Coronary artery (tissue), 2 donors: ENCODE measurements at regions not wholly inside any gene's neighbourhood (a gene's known extent, or its start where the extent isn't known, plus 50 kb on each side); places are given as distances from the start of the nearest gene placed in this dataset.
"Not testable (repeated sequence)": the region's sequence is repeated elsewhere in the genome, so short reads cannot be mapped to it uniquely, and the experiment has no call there.

Source experiments
- DNase-seq: peaks from one replicate; pipeline ENCODE4 v3.0.0-alpha.2; 2017; ENCODE audit warnings: low spot score
- H3K27ac ChIP-seq, 2 donors: fragments of 200-600 bp; sonication (generic); one replicate each; pipeline ENCODE4 v1.5.1; 2016 to 2019
- H3K4me3 ChIP-seq: fragments of 200-600 bp; sonication (generic); 2 replicates; pipeline ENCODE4 v1.5.1; 2016; ENCODE audit warnings: mild to moderate bottlenecking, moderate library complexity
- TF ChIP-seq, protein P1 (sequence below): fragments of 200-600 bp; sonication (generic); IDR thresholded peaks from one replicate; pipeline ENCODE4 v1.5.1; 2019; ENCODE audit warnings: antibody characterized with exemption

- not testable (repeated sequence) for H3K4me3 ChIP-seq, H3K27ac ChIP-seq
- peak; percentile 11 for DNase-seq
These were observed 61.9 kb downstream of the NPIPB5 start for GRCh38 chr16:22572331-22573224.

DNA sequence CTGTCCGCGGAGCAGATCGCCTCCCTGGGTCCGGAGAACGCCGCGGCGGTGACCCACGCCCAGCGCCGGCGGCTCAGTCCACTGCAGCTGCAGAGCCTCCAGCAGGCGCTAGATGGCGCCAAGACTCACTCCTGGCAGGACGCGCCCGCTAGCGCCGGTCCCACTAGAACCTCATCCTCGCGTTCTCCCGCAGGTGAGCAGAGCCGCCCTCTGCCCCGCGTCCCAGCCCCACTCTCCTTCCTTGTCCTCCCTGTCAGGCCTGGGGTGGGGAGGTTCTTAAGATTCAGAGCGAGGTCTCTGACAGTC lies 62.5 kb downstream of the NPIPB5 start:
- not testable (repeated sequence) for H3K27ac ChIP-seq, H3K4me3 ChIP-seq, DNase-seq

GRCh38 chr16:22576506-22576905 lies 65.8 kb downstream of the NPIPB5 start:
- peak; percentile 62 for DNase-seq
- not testable (repeated sequence) for H3K4me3 ChIP-seq, H3K27ac ChIP-seq

- H3K4me3 ChIP-seq, H3K27ac ChIP-seq, DNase-seq: not testable (repeated sequence)
These were observed 72.5 kb downstream of the NPIPB5 start for GRCh38 chr16:22583195-22583594.

GRCh38 chr16:22584459-22584858 lies 73.8 kb downstream of the NPIPB5 start:
- not testable (repeated sequence) for DNase-seq, H3K27ac ChIP-seq, H3K4me3 ChIP-seq

GRCh38 chr16:22584941-22585340 lies 74.2 kb downstream of the NPIPB5 start:
- H3K4me3 ChIP-seq, DNase-seq, H3K27ac ChIP-seq: not testable (repeated sequence)

DNA sequence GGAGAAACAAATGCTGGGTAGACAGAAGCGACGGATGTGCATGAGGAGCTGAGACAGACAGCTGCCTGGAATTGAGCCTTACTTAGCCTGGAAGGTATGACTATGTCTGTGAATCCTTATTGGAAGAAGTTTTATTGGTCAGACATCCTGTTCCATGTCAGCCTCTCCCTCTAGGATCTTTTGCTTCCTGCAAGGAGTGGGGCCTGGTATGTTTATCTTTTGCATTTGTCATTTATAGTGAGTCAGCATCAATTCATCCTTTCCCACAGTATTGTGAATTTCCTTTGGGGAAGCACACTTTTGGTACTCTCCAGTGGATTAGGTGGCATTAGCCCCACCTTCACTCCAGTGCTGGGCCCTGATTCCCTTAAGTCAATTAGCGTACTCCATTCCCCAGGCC lies 74.7 kb downstream of the NPIPB5 start:
- not testable (repeated sequence) for H3K4me3 ChIP-seq, H3K27ac ChIP-seq, DNase-seq

GRCh38 chr16:22586732-22587131 lies 76.0 kb downstream of the NPIPB5 start:
- H3K4me3 ChIP-seq, H3K27ac ChIP-seq, DNase-seq: not testable (repeated sequence)

- peak; percentile 43 for DNase-seq
- H3K4me3 ChIP-seq = not testable (repeated sequence)
These were observed 79.1 kb downstream of the NPIPB5 start for GRCh38 chr16:22589757-22590156.

GRCh38 chr16:22596445-22597045 lies 85.9 kb downstream of the NPIPB5 start:
- DNase-seq, H3K27ac ChIP-seq: not testable (repeated sequence)

More at GRCh38 chr16:22589757-22590156, 79.1 kb downstream of the NPIPB5 start:
- not testable (repeated sequence) for H3K27ac ChIP-seq

DNA sequence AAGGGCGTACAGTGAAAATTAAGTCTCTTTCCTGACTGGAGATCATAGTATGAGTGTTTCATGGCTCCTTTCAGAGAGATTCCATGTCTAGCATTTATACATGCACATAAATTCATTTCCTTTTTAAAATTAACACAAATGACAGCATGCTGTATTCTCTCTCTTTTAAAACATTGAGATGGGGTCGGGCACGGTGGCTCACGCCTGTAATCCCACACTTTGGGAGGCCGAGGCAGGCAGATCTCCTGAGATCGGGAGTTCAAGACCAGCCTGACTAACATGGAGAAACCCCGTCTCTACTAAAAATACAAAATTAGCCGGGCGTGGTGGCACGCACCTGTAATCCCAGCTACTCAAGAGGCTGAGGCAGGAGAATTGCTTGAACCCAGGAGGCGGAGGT lies 93.1 kb downstream of the NPIPB5 start:
- H3K4me3 ChIP-seq, H3K27ac ChIP-seq, DNase-seq: not testable (repeated sequence)

More at GRCh38 chr16:22596445-22597045, 85.9 kb downstream of the NPIPB5 start:
- not testable (repeated sequence) for H3K4me3 ChIP-seq

DNA sequence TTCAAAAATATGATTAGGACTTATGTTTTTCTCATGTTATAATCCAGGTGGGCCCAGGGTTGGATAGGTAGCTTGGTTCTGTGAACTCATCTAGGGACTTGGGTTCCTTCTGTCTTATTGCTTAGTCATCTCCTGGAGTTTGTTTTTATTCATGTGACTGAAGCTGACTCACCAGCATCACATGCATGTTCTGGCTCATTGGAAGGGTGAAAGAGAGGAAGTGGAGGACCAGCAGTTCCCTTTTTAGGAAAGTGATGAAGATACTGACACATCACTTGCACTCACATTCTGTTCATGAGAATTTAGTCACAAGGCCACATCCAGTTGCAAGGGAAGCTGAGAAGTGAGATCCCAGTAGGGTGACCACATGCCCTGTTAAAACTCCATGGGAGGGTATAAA lies 95.9 kb downstream of the NPIPB5 start:
- H3K27ac ChIP-seq, H3K4me3 ChIP-seq, DNase-seq: not testable (repeated sequence)

DNA sequence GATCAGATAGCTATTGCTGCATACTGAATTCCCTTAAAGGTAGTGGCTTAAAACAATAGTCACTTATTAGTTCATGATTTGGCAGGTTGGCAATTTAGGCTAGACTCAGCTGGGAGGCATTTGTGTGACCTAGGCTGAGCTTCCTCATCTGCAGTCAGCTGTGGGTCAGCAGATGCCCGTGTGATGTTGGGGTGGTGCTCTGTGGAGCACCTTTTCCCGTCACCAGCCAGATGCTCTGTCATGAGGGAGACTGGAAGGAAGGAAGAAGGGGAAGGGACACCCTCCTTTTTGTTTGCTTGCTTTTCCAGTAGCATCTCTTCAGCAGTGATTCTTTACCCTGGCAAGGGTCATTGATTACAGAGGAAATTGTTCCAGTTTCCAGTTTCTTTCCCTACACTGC lies 99.1 kb downstream of the NPIPB5 start:
- H3K27ac ChIP-seq, DNase-seq, H3K4me3 ChIP-seq: not testable (repeated sequence)

DNA sequence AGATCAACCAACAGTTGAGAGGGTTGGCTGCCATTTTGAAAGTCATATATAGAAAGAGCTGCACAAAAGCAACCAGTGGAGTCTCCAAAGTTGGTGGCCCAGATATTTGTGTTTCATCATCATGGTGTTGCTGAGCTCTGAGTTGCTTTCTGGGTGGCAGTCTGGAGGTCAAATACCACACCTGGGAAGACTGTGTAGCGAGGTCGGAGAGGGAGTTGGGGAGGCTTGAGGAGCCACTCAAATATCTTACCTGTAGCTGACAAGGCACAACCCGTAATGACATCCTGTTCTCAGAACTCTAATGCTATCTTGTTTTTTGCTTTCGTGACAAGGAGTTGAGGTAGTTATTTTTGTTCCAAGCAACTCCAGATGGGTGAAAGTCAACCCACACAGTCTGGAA lies 100.4 kb downstream of the NPIPB5 start:
- not testable (repeated sequence) for H3K27ac ChIP-seq, DNase-seq, H3K4me3 ChIP-seq

DNA sequence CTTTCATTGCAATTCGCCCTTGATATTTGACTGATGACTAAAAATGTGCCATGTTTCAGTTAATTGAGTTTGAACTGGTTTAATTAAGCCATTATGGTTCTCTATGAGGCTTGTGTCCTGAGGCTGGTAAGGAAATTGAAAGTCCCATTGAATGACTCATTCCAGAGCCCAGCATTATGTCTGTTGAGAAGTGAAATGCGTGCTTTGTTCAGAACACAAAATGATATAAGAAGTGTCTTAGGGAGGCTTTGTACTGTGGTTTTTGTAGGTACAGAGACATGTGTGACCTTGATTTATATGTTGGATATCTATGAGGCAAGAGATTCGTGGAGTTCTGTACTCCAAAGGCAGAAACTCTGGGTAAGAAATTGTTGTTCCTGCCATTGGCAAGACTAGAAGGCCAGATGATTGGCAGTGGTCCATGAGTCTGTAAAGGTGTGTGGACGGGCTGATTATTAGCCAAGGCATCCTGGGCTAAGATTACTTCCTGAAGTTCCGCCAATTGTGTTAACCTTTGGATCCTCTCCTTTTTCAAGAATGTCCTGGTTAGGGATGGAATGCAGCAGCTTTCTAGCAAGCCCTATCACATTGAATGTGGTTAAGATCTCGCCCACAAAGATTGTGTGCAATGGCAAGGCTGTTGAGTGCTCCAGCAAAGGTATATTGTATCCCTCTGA lies 103.7 kb downstream of the NPIPB5 start:
- DNase-seq = no peak
- Histone ChIP-seq H3K4me3 (no peak overlapping the region), H3K27ac (no peak overlapping the region)
- TF ChIP-seq, protein P1, sequence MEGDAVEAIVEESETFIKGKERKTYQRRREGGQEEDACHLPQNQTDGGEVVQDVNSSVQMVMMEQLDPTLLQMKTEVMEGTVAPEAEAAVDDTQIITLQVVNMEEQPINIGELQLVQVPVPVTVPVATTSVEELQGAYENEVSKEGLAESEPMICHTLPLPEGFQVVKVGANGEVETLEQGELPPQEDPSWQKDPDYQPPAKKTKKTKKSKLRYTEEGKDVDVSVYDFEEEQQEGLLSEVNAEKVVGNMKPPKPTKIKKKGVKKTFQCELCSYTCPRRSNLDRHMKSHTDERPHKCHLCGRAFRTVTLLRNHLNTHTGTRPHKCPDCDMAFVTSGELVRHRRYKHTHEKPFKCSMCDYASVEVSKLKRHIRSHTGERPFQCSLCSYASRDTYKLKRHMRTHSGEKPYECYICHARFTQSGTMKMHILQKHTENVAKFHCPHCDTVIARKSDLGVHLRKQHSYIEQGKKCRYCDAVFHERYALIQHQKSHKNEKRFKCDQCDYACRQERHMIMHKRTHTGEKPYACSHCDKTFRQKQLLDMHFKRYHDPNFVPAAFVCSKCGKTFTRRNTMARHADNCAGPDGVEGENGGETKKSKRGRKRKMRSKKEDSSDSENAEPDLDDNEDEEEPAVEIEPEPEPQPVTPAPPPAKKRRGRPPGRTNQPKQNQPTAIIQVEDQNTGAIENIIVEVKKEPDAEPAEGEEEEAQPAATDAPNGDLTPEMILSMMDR = no peak
